ENCODE measurements at regions not wholly inside any gene's neighbourhood (a gene's known extent, or its start where the extent isn't known, plus 50 kb on each side); places are given as distances from the start of the nearest gene placed in this dataset.

DNA sequence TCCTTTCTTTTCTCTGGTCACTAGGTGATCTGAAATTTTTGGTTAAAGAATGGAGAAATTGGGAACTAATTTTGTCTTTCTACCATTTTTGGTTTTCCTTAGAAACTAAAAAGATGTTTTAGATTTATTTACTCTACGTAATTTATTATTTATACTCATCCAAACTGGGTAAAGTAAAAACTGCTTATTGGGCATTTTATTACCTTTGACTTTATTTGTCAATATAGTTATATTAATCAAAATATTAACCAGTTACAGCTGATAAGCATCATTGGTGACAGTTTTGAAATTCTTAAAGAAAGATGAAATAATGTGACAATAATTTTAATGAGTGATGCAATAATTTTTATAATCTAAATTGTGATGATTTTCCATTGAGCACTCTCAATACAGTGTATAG is 502.0 kb upstream of the RAG2 start:
- DNase-seq = no peak

DNA sequence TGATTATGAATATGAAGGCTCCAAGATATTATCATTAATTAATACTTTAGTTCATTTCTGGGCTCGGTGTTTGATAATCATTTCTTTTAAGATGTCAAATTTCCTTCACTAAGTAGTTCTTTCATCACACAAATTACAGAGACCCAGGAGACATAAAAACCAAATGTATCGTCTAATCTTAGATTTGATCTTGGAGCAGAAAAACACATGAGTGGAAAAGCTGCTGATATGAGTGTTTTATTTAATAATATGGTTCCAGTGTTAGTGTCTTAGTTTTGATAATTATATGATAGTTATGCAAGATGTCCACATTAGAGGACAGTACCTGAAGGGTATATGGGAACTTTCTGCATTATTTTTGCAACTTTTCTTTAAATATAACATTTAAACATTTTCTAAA is 494.5 kb upstream of the RAG2 start:
- no peak for DNase-seq

DNA sequence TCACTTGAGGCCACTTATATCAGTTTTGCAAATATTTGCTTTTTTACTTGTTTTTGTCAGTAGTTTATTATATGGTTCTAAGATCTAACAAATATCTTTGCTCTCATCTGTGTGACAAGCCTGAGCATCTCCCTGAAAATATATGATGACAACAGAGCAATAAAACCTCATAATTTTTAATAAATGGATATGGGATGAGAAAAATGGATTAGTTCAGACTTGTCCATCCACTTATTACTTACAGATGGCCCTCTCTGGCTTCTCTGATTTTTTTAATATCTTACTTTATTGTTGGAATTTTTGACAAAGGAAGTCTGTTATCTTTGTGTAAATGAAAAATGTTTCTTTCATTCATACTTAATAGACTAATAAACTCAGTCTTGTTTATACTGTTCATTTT is 491.4 kb upstream of the RAG2 start:
- no peak for DNase-seq

DNA sequence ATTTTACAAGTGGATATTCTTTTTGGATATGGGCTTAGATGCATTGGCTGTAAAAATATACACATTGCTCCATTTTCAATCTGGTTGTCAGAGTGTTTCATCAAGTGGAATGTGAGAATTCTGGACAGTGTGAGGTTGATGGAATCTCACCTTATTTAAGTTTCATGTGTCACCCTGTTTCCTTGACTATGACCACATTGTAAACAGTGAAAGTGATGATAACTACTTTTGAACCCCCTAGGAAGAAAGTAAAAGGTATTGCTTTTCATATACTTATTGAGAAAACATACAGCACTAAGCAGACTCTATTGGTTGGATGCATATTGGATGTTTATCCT is 490.5 kb upstream of the RAG2 start:
- DNase-seq = no peak

DNA sequence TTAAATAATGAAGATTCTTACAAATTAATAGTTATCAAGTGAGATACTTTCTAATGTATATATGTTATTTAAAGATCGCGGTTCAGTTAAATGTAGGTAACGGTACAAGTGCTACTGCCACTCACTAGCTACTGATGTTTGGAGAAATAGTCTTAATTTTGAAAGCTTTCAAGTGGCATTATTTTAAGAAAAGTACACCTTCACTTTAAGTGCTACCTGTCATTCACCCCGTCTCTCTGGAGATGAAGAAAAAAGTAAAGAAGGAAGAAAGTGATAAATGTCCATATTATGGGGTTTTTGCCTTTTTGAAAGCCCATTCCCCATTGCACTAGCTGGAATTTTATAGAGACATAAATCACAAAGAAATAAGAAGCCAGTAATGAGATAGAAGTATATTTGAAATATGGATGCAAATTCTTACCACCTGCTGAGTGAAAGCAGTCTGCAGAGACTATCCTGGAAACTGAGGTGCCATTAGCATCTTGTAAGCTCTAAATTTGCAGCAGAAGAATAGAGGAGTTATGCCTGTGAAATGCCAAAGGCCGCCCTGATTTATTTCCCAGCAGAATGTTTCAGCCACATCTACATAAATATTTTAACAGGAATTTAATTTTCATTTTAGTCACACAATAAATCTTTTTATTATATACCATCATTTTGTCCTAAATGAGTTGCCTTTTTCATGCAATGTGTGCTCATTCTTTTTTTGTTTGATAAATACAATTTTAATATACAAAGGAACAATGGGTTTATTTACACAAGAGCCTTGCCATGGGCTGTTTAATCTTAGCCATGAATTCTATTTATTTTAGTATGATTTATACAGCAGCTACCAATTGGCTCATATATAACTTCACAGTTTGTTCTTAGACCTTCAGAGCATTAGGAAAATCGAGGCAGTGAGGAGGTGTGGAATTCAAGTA is 489.9 kb upstream of the RAG2 start:
- no peak for DNase-seq

DNA sequence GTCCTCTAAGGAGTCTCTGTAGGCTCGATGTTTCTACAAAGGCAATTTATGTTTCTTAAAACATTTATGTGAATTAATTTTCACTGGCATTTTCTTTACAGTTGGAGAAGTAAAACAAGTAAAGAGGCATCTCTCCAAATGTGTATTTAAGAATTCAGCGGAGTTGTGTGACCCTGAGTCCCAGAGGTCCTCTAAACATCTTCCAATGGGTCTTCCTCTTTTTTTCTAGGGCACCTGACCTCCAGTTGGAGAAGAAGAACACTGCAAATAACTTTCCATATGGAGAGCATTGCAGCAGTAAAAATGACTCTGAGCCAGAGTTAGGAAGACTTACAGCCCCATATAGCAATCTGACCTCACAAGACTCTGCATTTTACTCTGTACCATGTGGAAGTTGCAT is 480.5 kb upstream of the RAG2 start:
- no peak for DNase-seq

DNA sequence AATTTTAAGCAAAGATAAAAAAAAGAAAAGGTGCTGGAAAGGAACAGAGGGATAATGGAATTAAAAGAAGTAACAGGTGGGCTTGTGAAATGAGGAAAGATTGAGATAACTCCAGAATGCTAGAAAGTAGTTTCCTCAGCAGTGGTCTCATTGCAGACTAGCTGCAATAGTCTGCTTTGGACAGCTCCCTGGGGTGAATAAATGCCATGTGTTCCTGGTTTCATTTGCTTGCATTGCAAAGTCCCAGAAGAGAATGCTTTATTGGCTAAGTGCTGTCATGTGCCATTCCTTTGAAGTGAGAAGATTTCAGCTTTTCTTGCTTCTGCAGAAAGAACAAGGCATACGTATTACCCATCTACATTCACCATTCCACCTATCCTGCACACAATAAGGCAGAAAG is 478.8 kb upstream of the RAG2 start:
- no peak for DNase-seq

DNA sequence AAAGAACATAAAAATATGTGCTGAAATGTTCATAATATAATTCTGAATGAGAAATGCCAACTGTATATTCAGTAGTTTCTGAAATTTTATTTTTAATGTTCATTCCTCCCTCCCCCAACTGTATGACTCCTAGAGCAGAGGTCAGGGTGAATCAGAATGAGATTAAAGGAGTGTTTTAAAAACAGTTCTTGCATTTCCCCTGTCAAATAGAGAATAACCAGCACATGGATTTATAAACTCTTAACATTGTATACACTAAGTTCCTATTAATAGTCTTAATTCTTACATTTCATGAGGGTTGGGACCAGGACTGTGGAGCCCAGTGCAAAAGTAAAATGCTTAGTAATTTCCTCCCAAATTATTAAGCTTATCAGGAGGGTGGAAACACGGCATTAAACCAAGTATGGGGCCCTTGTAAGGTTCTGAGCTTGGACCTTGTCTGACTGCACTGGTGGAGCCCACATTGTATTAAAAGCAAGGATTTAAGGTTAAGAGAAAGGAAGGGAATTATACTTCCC is 474.6 kb upstream of the RAG2 start:
- no peak for DNase-seq

DNA sequence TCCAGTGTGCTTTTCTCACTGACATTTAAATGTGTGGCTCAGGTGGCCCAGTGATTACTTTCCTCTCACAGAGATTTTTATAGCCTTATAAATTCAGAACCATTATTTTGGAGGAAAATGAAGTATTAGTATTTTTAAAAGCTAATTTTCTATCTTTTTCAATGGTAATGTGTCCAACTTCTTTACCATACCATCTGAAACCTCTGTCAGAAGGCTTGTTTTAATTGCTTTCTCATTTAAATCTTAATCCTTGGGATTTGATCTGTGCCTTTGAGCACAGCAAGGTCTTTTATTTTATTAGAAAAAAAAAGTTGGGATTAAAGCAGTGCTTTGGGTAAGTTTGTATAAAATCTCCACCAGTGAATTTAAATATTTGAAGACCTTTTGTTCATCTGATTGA is 452.3 kb upstream of the RAG2 start:
- no peak for DNase-seq

DNA sequence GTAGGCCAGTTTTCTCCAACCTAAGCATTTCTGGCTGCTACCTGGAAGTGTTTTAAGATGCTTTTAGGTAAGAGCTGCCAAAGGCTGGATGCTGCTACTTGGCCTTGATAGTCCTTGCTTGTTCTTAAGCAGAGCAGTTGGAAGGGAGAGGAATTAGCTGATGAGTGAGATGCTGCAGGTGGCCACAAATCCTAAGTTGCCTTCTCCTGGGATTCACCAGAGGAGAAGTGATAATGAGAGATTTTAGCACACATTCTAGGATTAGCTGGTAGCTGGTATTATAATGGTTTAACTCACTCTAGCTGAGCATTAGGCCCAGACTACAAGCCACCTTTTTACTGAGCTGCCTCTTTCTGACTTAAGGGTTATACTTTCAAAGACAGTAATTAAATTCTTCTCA is 442.9 kb upstream of the RAG2 start:
- no peak for DNase-seq

DNA sequence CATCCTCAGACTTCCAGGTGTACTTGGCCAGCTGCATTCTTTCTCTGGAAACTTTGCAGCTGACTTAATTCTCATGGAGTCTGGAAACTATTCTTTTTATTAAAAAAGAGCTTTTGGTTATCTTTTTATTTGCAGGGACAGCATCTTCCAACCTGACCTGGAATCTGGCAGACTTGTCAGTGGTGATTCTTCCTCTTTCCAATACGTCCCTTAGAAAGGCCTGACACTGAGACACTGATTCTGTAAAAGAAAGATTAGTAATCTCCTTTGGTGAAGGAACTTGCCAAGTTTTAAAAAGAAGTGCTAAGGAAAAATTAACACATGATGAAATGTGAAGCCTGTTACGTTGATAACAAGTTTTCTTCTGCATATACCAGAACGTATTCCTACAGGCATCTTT is 440.9 kb upstream of the RAG2 start:
- DNase-seq = no peak

DNA sequence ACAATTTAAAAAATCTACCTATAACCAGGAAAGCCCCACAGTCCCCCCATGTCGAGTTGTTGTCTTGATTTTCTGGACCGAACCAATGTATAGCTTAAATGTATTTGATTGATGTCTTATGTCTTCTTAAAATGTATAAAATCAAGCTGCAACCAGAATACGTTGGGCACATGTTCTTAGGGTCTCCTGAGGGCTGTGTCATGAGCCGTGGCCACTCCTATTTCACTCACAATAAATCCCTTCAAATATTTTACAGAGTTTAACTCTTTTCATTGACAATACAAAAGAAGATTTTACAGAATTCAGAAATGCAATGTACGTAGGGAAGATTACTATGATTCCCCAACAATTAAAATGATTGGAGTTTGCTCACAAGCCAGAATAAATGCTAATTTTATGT is 428.7 kb upstream of the RAG2 start:
- DNase-seq = no peak

DNA sequence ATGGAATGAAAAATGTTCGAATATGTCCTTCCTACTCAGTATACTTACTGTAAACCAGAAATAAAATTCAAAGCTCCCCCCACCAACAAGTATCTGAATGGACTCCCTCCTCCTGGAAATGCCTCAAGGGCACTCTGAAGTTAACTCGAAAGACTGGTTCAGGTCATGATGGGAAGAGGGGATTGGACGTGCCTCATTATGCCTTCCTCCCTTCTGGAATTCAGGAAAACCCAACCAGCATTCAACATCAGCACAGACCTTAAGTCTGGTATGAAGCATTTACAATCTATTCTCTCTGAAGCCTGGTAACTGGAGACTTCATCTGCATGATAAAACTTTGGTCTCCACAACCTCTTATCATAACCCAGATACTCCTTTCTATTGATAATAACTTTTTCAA is 428.3 kb upstream of the RAG2 start:
- DNase-seq = no peak

DNA sequence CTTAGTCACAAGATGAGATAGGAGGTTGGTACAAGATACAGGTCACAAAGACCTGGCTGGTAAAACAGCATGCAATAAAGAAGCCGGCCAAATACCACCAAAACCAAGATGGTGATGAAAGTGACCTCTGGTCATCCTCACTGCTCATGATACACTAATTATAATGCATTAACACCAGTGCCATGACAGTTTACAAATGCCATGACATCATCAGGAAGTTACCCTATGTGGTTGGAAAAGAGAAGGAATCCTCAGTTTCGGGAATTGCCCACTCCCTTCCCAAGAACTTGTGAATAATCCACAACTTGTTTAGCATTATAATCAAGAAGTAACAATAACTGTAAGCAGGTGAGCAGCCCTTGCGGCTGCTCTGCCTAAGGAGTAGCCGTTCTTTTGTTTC is 408.5 kb upstream of the RAG2 start:
- no peak for DNase-seq

DNA sequence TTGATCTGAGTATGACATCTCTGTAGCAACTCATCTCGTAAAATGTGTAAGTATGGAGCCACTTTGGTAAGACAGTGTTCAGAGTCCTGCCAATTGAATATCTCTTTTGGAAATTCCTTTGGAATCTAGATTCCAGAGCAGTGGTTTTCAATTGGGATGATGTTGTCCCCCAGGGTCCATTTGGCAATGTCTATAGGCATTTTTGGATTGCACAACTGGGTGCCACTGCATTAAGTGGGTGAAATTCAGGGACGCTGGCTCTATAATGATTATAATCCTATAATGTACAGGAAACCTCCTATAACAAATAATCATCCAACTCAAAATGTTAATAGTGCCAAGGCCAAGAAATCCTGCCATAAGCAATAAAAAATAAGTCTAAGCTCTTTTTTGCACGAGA is 404.8 kb upstream of the RAG2 start:
- DNase-seq = no peak

DNA sequence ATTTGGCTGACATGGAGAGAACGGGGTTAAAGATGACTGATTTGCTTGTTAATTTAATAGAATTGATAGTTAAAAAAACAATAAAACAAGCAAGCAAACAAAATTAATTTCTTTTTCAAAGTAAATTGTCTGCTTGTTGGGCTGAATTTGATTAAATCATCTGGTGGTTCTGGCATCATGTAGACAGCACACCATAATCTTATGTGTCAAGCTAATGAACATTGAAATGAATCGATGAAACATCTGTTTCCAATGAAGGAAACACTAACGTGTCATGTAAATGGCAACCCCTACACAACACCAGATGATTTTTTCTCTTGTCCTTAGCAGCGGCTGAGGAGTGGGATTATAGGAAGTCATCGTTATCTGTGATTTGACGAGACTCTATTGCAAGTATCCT is 399.6 kb upstream of the RAG2 start:
- DNase-seq = no peak

DNA sequence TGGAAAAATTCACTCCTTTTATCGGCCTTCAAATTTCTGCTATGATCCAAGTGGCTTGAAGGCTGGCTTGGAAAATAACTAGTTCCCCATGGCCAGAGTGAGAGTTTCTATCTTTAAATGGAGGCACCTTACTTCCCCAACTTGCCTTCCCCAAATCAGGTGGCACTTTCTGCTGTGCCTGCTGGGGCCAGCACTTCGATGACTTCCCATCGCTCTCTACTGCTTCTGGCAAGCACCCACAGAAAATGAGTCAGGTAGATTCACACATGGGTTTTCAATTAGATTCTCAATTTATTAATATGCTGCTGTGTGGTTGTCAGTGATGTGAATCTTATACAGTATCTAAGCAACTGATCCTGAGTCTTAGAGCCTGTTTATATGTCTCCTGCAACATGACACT is 398.8 kb upstream of the RAG2 start:
- no peak for DNase-seq

DNA sequence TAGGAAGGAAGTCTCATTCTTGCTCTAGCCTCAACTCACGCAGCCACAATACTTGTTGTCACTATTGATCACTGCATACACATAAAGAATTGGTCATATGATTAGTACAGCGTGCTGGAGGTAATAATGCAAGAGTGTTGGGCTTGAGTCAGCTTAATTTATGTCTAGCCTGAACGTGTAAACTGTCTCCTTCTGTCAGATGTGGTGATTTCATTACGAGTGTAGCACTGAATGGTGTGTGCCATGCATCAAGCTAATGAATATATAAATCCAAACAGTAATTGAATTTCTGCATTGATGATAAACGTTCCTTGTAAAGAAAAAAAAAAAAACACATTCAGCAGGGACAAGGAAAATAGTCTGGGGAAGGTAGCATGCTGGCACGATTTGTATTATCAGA is 396.2 kb upstream of the RAG2 start:
- DNase-seq = no peak

DNA sequence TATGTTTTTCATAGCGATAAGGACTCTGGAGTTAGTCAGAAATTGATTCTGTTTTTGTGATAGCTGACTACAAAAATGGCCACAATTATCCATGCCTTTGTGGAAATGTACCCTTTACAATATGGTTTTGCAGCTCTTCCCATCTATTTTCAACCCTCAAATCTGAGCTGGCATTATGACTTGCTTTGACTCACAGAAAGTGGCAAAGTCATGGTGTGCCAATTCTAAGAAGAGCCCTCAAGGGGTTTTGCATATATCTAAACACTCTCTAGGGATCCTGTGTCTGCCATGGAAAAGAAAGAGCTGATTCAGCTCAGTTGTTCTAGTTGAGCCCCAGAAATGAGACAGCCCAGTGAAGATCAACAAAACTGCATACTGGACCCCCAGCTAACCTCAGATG is 390.5 kb upstream of the RAG2 start:
- DNase-seq = no peak

DNA sequence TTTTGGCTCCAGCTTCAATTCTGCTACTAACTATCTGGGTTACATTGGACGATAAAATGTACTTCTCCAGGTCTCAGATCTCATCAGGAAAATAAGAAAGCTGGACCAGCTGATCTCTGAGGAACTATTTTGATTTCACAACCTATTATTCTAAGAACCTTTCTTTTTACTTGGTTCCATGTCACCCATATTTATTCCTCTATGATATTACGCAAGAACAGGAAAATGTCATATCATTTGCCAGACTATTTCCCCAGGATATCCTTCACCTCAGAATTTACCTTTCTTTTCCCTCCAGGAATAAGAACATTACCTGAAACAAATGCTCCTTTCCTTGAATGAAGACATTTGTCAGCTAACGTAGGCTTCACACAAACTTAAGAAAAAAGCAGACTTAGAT is 387.5 kb upstream of the RAG2 start:
- no peak for DNase-seq

DNA sequence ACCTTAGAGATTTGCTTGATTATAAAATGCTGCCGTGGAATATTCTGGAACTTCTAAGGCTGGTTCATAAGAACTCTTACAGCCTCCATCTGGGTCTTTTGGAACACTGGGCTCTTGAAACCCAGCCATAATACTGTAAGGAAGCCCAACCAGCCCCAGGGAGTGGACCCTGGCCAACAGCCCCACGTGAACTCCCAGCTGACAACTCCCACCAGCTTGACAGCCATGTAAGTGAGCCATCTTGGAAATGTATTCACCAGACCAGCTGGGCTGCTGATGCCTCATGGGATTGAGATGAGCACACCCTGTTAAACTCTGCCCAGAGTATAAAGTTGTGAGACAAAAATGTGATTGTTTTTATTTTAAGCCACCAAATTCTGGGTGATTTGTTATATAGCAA is 378.7 kb upstream of the RAG2 start:
- DNase-seq = no peak

DNA sequence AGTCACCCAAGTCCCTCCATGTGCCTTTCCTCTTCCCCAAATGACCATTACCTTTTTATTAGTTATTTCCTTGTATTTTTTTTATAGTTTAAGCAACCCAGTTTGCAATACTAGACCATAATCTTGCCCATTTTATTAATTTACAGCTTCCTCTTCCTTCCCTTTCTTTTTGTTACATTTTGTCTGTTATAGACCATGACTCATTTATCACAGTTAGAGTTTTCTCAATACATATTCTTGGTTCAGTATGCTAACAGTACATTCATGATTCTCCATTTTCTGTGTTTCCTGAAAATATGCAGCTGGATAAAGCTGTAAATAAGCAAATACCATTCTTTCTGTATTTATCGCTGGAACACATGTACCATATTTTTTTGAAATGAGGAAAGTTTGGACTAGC is 376.7 kb upstream of the RAG2 start:
- DNase-seq = no peak

DNA sequence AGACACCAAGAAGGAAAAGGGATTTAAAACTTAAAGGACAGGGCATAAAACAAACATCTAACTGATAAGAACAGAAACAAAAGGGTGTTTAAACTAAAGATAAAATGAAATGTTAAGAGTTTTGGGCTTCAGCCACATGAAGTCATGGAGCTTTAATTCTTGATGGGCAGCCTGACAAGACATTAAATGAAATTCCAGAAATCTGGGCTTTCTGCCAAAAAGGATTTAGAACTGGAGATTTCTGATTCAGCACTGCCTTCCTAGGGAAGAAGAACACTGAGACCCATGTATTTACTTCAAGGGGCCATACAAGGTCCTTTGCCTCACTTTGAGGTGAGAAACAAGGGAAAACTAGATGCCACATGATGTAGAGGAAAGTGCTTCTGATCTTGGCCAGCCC is 355.9 kb upstream of the RAG2 start:
- no peak for DNase-seq

Data from amygdala (tissue), 56 donors.